Prostate gland (tissue), 2 donors: ENCODE measurements at regions not wholly inside any gene's neighbourhood (a gene's known extent, or its start where the extent isn't known, plus 50 kb on each side); places are given as distances from the start of the nearest gene placed in this dataset.

ENCODE experiments used
- DNase-seq: peaks from one replicate; pipeline ENCODE4 v3.0.0-alpha.2; 2019; ENCODE audit warnings: low spot score
- H3K27ac ChIP-seq, 2 donors: fragments of 200-600 bp; sonication (generic); 2 replicates each; pipeline ENCODE4 v1.5.1; 2017 to 2019
- H3K27me3 ChIP-seq: fragments of 200-600 bp; sonication (generic); replicated peaks from 2 replicates; pipeline ENCODE4 v1.5.1; 2019; ENCODE audit not compliant: insufficient read depth
- H3K36me3 ChIP-seq, 2 donors: fragments of 200-600 bp; sonication (generic); 1 replicate in 1 of 2; 2 replicates in 1 of 2; pipeline versions ENCODE4 v1.5.1 to v1.8.1; 2017 to 2019
- H3K4me1 ChIP-seq: fragments of 200-600 bp; sonication (generic); replicated peaks from 2 replicates; pipeline ENCODE4 v1.5.1; 2019
- H3K4me3 ChIP-seq, 2 donors: fragments of 200-600 bp; sonication (generic); 2 replicates each; pipeline ENCODE4 v1.5.1; 2017 to 2019
- H3K9me3 ChIP-seq: fragments of 200-600 bp; sonication (generic); 2 replicates; pipeline ENCODE4 v1.5.1; 2017
- POLR2A ChIP-seq: fragments of 450-650 bp; IDR thresholded peaks from one replicate; pipeline ENCODE4 v1.6.1; 2016; ENCODE audit warnings: antibody characterized with exemption, mild to moderate bottlenecking
- POLR2AphosphoS5 ChIP-seq: sonication (generic); formaldehyde crosslinking; IDR thresholded peaks from one replicate; pipeline ENCODE4 v1.6.1; 2017; ENCODE audit warnings: antibody characterized with exemption
- WGBS: methylation state at CpG from one replicate; pipeline ENCODE4 v1.1.5; 2018; 5-methylcytosine and 5-hydroxymethylcytosine counted together
- intact Hi-C: fragments of 100-400 bp; cut with DNase I; formaldehyde crosslinking; loops from one replicate; pipeline ENCODE4 v1.14.2; 2022
- TF ChIP-seq, protein P1 (sequence below), 4 experiments: fragments of 200-600 bp in 2 of 4; fragments of 450-650 bp in 2 of 4; sonication (generic) in 2 of 4; IDR thresholded peaks; 1 replicate in 3 of 4; 2 replicates in 1 of 4; pipeline ENCODE4 v1.5.1; 2016 to 2019; ENCODE audit warnings: antibody characterized with exemption in 4 of 4, mild to moderate bottlenecking in 2 of 4, moderate library complexity in 2 of 4

DNA sequence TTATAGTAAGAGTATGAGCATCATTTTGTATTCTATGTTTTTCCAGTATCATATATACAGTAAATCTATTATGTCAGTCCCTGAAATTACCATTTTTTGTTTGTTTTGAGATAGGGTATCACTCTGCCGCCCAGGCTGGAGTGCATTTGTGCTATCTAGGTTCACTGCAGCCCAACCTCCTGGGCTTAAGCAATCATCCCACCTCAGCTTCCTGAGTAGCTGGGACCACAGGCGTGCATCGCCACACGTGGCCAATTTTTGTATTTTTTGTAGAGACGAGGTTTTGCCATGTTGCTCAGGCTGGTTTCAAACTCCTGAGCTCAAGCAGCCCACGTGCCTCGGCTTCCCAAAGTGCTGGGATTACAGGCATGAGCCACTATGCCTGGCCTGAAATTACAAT, 85.6 kb downstream of the ZNF330 start:
- no peaks in the 10 kb centered on the region for H3K9me3 ChIP-seq
- H3K4me3 ChIP-seq: no peak overlapping the region
- 84% methylated on average over 7 of the region's 7 CpGs for WGBS
- no peaks in the 10 kb centered on the region for H3K4me1 ChIP-seq
- TF ChIP-seq POLR2AphosphoS5: no peak
- no peak for TF ChIP-seq POLR2A
- TF ChIP-seq, protein P1, sequence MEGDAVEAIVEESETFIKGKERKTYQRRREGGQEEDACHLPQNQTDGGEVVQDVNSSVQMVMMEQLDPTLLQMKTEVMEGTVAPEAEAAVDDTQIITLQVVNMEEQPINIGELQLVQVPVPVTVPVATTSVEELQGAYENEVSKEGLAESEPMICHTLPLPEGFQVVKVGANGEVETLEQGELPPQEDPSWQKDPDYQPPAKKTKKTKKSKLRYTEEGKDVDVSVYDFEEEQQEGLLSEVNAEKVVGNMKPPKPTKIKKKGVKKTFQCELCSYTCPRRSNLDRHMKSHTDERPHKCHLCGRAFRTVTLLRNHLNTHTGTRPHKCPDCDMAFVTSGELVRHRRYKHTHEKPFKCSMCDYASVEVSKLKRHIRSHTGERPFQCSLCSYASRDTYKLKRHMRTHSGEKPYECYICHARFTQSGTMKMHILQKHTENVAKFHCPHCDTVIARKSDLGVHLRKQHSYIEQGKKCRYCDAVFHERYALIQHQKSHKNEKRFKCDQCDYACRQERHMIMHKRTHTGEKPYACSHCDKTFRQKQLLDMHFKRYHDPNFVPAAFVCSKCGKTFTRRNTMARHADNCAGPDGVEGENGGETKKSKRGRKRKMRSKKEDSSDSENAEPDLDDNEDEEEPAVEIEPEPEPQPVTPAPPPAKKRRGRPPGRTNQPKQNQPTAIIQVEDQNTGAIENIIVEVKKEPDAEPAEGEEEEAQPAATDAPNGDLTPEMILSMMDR (IDR thresholded peaks at IDR 0.05): no peak
- DNase-seq: no peak
- no peaks in the 10 kb centered on the region for H3K36me3 ChIP-seq
- H3K27ac ChIP-seq: no peak overlapping the region
- H3K27me3 ChIP-seq: no peaks in the 10 kb centered on the region
- intact Hi-C loops: no loop called here

DNA sequence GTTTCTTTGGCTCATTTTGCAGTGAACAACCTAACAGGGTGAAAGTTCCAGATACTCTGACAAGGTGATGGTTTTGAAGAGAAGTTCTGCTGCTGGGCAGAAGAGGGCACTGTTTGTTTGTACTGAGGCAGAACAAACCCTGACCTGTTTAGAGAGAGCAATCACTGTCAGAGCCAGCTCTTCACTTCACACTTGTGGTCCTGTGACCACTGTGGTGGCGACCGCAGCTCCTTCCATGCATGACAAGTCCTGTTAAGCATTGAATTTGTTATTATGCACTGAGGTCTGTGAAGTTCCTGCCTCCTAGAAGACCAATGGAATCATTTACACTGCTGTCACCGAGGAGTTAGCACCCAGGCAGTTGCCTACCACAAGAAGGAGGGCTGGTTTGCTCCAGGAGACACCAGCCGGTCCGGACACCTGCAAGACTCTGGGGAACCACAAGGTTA, 86.6 kb downstream of the ZNF330 start:
- intact Hi-C loops: no loop called here
- Histone ChIP-seq H3K27ac (no peak overlapping the region), H3K4me1 (no peaks in the 10 kb centered on the region), H3K4me3 (no peak overlapping the region), H3K36me3 (no peaks in the 10 kb centered on the region), H3K27me3 (no peaks in the 10 kb centered on the region), H3K9me3 (no peaks in the 10 kb centered on the region)
- peak; percentile 24 for DNase-seq
- WGBS: 32% methylated on average over 5 of the region's 5 CpGs
- no peak for TF ChIP-seq POLR2AphosphoS5
- TF ChIP-seq, protein P1 (IDR thresholded peaks at IDR 0.05): peak in 3 of 4 experiments; percentile 29 to 55 (median 46)
- no peak for TF ChIP-seq POLR2A

DNA sequence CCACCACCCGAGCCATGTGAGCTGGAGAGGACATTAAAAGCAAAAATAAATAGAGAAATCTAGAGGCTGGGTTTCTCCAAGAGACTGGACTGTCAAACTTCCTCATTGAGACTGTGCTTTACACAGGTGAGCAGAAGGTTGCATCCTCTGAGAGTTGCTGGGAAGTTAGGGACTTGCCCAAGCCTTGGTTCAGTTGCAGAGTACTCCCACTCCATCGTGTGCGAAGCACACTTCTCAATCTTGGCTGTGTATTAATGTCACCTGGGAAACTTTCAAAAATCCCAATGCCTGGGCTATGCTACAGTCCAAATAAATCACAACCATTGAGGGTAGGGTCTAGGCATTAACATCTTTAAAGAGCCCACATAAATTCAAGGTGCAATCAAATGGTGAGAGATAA, 89.2 kb downstream of the ZNF330 start:
- H3K36me3 ChIP-seq: no peaks in the 10 kb centered on the region
- 85% methylated on average over 3 of the region's 3 CpGs for WGBS
- intact Hi-C loops: no loop called here
- no peaks in the 10 kb centered on the region for H3K9me3 ChIP-seq
- no peak for DNase-seq
- H3K27ac ChIP-seq: no peak overlapping the region
- TF ChIP-seq, protein P1 (IDR thresholded peaks at IDR 0.05): no peak
- no peak for TF ChIP-seq POLR2AphosphoS5
- TF ChIP-seq POLR2A: no peak
- no peaks in the 10 kb centered on the region for H3K4me1 ChIP-seq
- H3K27me3 ChIP-seq: peaks cover 2% of the 10 kb centered on the region
- no peak overlapping the region for H3K4me3 ChIP-seq

DNA sequence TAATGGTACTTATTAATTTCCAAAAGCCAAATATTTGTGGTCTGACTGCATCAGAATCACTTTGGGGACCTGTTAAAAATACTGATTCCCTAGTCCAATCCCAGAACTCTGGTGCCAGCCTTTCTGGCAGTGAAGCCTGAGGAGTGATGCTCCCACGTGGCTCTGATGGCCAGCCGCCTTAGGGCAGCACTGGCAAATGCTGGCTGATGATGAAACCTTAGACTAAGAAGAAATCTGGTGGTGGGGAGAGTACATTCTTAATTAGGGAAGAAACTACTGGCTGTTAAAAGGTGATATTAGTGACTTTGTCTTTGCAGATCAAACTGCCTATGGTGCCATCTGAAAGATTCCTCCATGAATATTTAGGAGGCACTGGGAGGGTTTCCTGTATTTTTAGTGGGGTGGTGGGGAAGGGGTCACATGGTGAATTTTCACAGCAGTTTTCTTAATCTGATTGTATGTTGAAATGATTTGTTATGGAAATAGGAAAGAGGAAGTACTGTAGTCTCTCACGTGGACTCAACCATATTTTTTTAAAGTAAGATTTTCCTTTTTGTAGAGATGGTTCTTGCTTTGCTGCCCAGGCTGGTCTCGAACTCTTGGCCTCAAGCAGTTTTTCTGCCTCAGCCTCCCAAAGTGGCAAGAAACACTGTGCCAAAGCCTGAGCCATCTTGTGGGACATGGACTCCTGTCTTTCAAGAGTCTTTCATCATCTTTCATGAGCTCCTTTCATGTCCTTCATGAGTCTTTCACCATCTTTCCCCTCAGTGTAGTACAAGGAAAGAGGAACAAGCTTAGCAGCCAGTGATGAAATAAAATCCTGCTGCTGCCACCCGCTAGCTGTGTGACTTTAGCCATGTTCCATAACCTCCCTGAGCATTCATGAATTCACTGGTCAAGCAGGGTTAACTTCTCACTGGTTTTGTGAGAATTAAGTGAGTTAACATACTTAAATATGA, 90.8 kb downstream of the ZNF330 start:
- intact Hi-C loops: no loop called here
- H3K27me3 ChIP-seq: peaks cover 2% of the 10 kb centered on the region
- TF ChIP-seq POLR2A (no peak), POLR2AphosphoS5 (no peak)
- TF ChIP-seq, protein P1 (IDR thresholded peaks at IDR 0.05): no peak
- H3K27ac ChIP-seq: no peak overlapping the region
- no peaks in the 10 kb centered on the region for H3K9me3 ChIP-seq
- no peaks in the 10 kb centered on the region for H3K36me3 ChIP-seq
- no peaks in the 10 kb centered on the region for H3K4me1 ChIP-seq
- no peak for DNase-seq
- WGBS: 87% methylated on average over 5 of the region's 5 CpGs
- no peak overlapping the region for H3K4me3 ChIP-seq

DNA sequence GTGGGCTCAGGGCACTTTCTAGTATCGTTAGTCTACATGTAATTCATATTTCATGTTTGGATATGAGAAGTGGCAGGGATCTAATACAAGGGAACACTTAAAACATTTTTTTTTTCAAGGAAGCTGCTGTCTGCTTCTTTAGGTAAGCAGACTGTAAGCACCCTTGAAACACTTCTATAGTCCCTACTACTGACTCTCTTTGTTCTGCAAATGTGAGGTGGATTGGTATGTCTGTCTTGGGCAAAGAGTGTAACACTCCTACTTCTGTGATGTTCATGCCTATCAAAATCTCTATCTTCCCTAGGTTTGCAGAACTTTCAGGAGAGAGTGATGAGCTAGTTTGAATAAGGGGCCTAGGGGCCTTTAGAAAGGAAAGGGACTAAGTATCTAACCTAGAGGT, 93.9 kb downstream of the ZNF330 start:
- intact Hi-C loops: no loop called here
- Histone ChIP-seq H3K27ac (no peak overlapping the region), H3K27me3 (peaks cover 2% of the 10 kb centered on the region), H3K4me3 (no peak overlapping the region), H3K9me3 (no peaks in the 10 kb centered on the region), H3K36me3 (no peaks in the 10 kb centered on the region), H3K4me1 (no peaks in the 10 kb centered on the region)
- TF ChIP-seq POLR2AphosphoS5 (no peak), POLR2A (no peak)
- TF ChIP-seq, protein P1 (IDR thresholded peaks at IDR 0.05): no peak
- WGBS: 92% methylated on average over 1 of the region's 1 CpG
- DNase-seq: no peak
